Vagina (tissue), 2 donors: ENCODE measurements at regions not wholly inside any gene's neighbourhood (a gene's known extent, or its start where the extent isn't known, plus 50 kb on each side); places are given as distances from the start of the nearest gene placed in this dataset.

ENCODE experiments used
- CTCF ChIP-seq, 3 experiments: fragments of 450-650 bp in 2 of 3; fragments of 200-600 bp in 1 of 3; sonication (generic) in 1 of 3; IDR thresholded peaks; one replicate each; pipeline ENCODE4 v1.5.1; 2017 to 2019; ENCODE audit warnings: antibody characterized with exemption in 3 of 3, mild to moderate bottlenecking in 2 of 3, moderate library complexity in 2 of 3
- POLR2A ChIP-seq, 2 donors: fragments of 450-650 bp; IDR thresholded peaks; one replicate each; pipeline ENCODE4 v1.6.1; 2017; ENCODE audit warnings: antibody characterized with exemption in 2 of 2, mild to moderate bottlenecking in 2 of 2, moderate library complexity in 2 of 2

GRCh38 chr16:11481987-11482386 lies 104.7 kb downstream of the LITAF start:
- TF ChIP-seq CTCF (IDR thresholded peaks at IDR 0.05) = no peak
- no peak for TF ChIP-seq POLR2A (IDR thresholded peaks at IDR 0.05)
